Iris pigment epithelial cell (primary cell): ENCODE measurements at regions not wholly inside any gene's neighbourhood (a gene's known extent, or its start where the extent isn't known, plus 50 kb on each side); places are given as distances from the start of the nearest gene placed in this dataset.

Experiments used
- DNase-seq: peaks from one replicate; pipeline ENCODE4 v3.0.0-alpha.2; 2011; ENCODE audit warnings: low read depth

DNA sequence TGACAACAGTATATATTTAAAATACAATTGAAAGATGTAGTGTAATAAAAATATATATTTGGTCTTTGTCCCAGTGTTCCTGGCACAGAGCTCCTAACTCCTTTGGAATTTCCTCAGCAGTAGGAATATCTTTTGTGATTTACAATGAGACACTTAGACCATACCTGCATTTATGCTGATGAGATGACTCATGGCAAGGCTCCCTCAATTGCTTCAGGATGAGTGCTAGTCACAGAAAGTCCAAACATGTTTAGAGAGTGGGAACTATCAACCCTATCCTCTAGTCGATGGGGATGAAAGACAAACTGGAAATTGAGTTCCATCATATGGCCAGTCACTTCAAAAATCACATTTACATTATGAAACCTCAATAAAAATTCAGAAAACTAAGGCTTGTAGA lies 588.3 kb upstream of the LMCD1 start:
- DNase-seq = no peak

DNA sequence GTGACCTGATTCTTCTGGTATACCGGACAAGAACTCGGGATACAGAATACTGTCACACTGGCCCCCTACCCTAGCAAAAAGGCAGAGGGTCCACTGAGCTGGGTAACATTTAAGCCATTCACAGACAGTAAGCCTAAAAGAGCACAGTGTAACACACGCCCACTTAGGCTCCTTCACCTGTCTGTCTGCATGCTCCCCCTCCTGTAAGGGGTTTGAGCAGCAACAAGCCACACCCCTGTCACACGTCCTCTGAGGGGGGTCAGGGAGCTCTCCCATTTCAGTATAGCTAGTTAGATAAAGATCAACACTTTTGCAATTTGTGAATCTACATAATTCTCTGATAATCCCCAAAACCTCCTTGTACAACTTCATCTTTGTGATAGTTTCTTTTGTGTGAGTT lies 586.3 kb upstream of the LMCD1 start:
- no peak for DNase-seq

DNA sequence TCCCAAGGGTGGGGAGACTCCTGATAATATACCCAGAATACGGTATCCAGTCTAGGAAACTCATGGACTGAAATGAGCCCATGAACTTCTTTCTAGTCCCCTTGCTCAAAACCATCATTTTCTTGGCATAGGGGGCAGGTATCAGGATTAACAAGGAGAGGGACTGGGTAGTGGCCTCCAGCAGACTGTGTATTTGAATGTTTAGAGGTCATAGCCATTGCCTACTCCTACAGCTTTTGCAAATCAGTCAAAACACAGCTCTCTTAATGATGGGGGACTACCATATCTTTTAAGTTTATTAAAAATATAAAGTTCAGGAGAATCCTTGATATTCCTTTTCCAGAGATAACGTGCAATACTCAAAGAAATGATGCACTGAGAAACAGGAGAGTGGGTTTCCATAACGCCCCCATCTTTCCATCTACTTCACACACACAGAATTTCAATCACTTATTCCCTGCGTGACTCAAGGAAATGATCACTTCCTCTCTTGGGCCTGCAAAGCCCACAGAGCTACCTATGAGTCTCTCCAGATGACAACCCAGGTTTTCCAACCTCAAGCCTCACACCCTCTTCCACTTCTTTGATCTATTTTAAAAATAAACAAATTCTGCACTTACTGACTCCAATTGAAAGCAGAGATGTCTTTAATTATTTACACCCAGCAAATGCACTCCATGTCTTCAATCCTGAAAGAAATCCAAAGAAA lies 584.0 kb upstream of the LMCD1 start:
- DNase-seq = no peak

DNA sequence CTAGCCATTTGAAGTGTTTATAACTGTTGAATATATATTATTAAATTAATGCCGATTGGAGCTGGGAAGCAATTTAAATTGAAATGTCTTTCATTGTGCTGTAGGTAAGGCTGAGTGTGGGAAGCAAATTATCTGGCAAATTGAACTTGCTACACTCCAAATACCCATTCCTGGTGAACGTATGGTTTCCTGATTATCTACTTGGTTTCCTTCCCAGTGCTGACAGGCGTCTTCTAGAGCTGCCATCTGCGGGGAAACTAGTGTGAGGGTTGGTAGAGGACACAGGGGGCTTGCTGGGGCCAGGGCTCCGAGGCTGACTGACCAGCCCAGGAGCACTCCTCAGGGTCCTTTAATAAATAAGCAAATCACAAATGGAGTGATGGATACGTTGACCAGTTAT lies 581.4 kb upstream of the LMCD1 start:
- no peak for DNase-seq

DNA sequence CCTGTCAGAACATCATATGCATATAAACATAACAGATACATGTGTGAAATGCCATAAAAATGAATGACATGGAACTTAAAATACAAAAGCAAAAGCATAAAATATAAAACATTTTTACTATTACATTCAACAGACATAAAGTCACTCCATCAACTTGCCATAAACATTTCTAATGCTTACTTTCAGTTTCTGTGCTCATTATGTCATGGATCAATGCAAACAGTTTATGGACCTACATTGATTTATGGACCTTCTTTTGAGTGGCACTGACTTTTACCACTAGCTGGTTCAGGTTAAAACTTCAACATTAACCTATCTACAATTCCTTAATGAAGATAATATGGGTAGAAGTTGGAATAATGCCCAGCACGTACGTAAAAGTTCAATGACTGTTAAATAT lies 577.4 kb upstream of the LMCD1 start:
- no peak for DNase-seq

DNA sequence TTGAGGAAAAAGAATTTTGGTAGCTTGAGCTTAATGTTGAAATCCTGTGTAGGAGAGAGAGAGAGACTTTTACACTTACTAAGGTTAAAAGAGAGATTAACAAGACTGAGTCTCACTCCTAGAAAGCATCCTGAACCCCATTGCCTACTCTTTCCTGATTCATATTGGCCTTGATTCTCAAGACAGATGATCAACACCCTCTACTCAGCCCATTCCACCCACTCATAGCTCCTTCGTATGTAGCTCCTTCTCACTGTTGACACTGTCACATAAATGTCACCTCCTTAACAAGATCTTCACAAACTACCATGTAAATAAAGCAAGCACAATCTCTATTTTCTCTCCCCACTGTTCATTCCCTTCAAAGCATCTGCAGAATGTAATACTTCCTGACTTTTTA lies 574.6 kb upstream of the LMCD1 start:
- DNase-seq = no peak

DNA sequence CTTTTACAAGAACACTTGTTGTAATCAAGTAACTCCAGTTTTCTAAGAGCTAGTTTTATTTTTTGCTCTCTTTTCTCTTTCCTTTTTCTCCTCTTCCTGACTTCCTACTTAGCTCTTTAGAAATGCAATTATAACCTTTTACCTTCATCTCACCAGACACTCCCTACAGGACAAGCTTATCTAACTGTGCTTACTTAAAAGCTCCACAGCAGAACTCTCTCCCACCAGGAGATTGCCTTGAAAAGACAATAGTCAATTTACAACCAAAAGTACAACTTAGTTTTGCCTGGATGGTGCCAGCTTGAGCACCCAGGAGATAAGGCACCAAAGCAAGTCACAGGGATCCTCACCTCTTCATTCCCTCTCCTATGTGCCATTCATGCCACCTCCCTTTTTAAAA lies 573.8 kb upstream of the LMCD1 start:
- no peak for DNase-seq

DNA sequence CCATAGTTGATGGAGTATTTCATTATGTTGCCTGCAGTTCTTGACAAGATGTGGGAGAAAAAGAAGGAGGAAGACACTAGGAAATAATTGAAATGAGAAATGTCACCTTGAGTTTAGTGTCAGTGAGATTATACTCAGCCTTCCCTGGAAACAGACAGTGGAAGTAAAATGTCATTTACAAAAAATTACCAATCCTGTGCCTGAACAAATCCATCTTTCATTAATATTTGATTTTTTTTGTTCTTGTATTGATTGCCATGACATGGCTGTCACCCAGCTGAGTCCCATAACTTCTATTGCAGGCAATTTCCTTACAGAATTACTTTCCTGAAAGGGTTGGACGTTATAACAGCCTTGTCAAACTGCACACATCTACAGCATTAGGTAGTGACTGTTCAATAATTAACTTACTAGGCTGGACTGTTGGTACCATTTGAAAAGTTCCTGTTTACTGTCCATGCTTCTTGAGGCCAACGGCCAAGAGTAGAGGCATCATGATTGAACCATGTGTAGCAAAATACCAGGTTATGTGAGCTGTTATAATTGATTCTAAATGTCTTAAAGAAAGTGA lies 572.2 kb upstream of the LMCD1 start:
- no peak for DNase-seq

DNA sequence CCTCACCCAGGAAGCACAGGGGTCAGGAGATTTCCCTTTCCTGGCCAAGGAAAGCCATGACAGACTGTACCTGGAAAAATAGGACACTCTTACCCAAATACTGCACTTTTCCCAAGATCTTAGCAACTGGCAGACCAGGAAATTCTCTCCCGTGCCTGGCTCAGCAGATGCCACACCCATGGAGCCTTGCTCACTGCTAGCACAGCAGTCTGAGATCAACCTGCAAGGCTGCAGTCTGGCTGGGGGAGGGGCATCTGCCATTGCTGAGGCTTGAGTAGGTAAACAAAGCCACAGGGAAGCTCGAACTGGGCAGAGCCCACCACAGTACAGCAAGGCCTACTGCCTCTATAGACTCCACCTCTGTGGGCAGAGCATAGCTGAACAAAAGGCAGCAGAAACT lies 567.3 kb upstream of the LMCD1 start:
- no peak for DNase-seq

DNA sequence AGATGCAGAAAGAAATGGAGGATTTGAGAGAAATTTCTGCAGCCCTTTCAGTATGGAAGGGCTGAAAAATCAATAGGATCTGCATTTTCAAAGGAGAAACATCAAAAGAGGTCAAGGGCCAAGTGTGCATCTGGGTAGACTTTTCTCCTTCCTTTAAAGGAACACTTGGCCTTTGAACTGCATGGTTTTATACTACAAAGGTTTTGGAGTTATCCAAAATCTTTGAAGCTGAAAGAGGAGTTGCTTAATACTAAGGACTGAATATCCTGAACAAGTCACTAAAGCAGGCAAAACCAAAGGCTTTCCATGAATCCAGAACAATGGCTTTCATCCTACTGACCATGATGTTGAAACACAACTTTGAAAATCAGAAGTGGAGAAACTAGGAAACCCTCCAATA lies 553.7 kb upstream of the LMCD1 start:
- no peak for DNase-seq

DNA sequence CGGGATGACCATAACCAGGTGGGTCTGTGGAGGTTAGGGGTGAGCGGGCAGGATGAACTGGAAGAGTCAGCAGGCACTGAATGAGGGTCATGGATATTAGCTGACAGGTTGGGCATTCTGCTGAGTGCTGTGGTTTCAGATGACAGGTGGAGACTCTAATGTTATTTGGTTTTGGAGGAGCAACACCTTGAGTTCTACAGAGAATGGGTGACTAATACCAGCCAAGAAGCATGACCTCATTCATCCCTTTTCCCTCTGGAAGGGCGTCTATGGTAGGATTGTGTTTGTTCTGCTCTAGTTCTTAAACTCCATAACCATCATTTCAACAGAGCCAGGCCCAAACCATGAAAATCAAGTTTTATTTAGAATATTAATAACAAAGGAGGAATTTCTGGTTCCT lies 550.7 kb upstream of the LMCD1 start:
- no peak for DNase-seq

DNA sequence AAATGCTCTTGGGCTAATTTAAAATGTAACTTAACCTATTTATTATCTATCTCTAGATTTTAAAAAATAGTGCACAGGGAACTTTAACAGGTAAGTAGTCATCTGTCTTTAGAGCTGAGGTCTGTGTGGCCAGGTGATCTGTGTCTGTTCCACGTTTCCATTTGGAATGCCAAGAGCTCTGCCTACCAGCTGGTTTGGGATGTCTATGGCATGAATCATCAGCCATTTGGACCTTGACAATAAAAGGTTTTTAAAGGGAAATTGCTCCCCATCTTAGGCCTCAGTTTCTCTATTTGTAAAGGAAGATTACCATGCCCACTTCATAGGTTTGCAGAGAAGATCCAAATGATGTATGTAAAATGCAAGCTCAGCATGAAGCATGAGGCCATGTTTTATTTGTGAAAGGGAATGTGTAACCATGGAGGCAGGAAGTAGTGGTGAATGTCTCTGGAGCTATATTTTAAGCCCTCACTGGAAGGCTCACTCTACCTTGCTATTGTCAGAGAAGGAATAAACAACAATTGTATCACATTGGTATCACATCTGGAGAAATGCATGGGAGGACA lies 548.1 kb upstream of the LMCD1 start:
- DNase-seq = no peak

DNA sequence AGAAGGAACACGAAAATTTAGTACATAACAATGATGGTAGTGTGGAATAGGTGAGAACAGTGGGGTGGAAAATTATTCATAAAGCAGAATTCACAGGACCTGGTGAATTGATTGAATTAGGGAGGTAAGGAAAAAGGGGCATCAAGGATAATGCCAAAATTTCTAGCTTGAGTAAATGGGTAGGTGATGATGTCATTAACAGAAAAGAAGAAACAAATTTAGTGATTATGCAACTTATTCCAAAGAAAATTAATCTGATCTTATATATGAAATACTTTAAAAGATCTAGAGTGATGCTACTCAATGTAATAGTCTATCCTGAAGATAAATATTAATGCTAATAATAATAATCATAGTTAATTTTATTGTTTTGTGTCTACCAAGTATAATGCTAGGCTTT lies 544.6 kb upstream of the LMCD1 start:
- no peak for DNase-seq

DNA sequence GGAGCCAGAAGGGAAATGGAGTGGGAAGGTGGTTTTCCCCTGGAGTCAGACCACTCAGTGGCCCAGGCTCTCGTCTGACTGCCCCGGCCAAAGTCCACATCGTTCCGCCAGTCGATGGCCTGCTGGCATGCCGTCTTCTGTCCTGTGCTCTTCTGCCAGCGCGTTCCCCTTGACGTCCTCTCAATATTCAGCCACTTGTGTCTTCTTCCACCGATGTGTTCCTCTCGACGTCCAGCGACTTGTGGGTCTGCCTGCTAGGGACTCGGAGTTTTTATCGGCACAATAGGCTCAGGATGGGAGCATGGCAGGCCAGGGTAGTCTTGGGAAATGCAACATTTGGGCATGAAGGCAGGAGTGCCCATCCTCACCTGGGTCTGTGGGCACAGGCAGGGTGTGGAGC lies 542.5 kb upstream of the LMCD1 start:
- DNase-seq = no peak

DNA sequence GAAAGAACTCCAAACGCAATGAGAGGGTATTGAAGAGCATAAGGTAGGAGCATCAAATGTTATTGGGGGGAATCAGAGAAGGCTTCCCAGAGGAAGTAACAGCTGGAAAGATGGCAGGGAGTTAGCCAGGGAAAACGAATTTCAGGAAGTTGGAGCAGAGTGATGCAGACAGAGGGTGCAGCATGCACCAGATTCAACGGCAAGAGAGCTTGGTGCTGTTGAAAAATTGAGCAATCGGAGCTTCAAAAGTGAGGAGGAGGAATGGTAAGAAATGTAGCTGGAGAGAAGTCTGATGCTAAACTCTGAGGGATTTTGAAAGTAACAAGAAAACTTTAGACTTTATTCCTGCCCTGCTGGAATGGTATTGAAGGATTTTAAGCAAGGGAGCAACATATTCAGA lies 541.0 kb upstream of the LMCD1 start:
- DNase-seq = no peak

DNA sequence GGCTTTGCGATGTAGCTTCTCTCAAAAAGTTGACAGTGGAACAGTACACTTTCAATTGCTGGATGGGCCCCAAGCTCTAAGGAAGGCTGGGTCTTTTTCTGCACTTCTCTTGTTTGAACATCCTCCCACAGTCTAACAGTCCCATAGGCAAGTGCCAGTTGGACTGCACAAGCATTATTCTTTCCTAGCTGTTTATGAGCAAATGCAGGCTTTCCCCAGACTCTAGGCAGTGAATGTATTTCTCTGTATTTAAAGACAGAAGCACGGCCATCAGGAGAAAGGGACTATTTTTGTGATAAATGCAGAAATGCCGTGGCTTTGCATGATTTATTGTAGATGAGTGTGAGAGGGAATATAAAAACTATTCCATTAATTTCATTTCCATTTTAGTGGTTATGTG lies 539.3 kb upstream of the LMCD1 start:
- DNase-seq = no peak

DNA sequence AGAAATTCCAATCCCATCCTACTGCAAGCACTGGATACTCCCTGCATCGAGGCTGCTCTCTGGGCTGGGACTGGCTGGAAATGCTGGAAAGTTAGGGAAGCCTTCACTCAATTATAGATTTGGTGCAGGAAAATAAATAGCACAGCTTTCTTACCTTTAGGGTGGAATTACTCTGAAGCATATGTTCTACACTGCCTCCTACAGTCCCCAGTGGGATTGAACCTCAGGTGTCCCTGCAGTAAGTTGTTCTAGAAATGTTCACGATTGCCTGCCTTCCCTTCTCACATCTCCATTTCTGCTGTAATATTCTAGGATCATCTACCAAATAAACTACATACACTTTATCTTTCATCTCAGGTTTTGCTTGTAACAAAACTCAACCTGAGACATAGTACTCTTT lies 536.7 kb upstream of the LMCD1 start:
- no peak for DNase-seq

DNA sequence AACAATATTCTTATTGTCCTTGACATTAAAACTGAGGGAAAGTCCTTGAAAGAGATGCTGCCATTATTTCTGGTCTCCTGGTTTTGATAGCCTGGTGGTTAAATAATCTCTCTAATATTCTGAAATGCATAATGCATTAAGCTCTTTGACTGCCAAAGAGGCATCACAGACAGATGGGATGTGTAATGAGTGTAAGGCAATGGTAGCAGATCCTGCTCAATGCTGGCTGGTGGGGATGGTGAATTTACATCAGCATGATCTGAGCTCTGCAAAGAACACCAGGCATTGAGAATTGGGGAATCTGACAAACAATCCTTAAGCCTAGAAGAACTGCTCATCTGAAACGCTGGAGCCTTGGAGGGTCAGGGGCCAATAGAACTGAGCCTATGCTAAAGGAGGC lies 528.6 kb upstream of the LMCD1 start:
- no peak for DNase-seq

DNA sequence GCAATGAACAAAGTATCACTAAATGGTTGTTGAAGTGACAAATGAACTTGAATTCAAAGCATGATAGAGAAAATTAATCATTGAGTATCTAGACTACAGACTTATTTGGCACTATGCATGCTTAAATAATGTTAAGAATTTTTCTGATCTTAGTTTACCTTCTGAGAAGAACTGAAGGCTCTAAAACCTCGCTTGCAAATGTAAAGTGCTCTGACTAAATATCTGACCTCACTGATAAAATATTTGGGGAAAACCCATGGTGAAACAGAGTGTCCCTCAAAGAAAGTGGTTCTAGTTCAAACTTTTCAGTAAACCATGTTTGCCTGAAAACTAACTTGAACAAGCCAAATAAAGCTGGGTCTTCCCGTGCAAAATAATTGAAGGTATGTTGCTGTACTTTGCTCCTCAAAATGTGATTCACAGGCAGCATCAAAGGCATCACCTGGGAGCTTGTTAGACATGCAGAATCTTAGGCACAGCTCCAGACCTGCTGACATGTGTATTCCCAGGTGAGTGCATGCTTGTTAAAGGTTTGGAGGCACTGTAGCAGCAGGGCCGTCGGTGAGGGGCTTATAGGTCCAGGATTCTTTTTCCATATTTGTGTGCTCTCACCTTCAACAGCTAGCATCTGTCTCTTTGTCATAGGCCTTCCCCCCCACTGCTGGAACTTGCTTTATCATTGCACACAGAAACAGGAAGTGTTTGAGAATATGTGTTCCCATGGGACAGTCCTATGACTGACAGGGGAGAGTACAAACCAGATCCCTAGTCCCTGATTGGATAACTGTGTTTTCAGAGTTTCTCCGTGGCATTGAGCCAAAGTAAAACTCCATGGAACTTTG lies 524.2 kb upstream of the LMCD1 start:
- peak; percentile 5 for DNase-seq

DNA sequence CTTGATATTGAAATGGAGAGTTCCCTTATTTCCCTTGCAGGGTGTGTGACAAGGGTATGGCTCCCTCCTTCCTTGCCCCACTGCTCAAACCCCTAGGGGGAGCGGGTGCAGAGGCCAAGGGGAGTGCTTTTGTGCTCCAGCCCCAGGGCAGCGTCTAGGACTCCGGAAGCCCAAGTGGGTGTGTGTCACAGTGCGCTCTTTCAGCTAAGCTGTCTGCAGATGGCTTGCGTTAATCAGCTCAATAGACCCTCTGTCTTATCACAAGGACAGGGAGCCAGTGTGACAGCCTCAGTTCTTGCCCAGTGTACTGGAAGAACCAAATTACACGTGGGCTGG lies 523.6 kb upstream of the LMCD1 start:
- DNase-seq = no peak

DNA sequence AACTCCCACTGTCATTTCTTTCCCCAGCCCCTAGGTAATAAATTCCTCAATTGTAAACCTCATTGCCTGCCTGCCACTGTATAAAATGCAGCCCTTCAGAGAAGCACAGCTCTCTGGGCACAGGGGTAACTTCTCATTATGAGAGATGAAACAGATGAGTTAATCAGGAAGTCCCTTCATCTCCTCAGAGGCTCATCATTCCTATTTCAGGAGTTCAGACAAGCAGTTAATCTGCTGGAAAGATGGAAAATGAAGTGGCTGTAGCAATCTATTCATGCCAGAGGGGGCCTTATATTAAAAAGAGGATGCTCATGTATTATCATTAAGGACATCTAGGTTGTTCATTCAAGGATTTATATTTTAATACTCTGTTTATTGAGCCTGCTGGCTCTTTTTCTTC lies 519.5 kb upstream of the LMCD1 start:
- DNase-seq = no peak

DNA sequence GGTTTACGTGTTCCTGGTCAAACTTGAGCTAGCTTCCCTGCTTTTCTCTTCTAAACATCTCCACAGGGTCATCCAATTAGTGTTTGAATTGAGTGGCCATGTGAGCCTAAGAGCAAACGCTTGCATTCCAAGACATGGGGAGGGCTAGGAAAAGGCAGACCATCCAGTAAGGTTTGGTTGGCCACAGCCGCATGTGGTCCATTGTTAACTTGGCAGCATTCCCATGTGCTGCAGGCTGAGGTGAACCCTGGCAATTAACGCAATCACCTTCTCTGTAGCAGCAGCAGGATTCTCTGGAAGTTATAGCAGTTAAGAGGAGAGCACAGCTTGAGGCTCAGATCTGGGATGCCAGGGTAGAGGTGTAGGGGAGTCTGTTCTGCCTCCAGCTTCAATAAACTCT lies 502.2 kb upstream of the LMCD1 start:
- DNase-seq = no peak

DNA sequence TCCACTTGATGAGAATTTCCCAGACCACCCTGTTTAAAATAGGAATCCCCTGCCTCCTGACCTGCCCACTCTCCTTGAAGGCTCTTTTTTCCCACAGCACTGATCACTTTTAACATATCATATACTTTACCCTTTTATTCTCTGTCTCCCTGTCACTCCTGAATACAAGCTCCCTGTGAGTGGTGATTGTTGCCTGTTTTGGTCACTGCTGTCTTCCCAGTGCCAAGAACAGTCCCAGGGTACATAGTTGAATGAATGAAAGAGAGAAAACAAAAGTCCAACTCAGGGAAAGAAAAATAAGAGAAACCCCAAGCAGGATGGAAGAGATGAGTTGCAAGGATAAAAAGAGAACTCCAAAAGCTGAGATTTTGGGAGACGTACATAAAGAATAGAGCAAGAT lies 500.3 kb upstream of the LMCD1 start:
- no peak for DNase-seq
